H9 (cell line): ENCODE measurements at regions not wholly inside any gene's neighbourhood (a gene's known extent, or its start where the extent isn't known, plus 50 kb on each side); places are given as distances from the start of the nearest gene placed in this dataset.

Experiments
- DNase-seq: peaks from one replicate; pipeline ENCODE4 v3.0.0-alpha.2; 2017
- H2AFZ ChIP-seq: one replicate; pipeline ENCODE4 v1.6.1; 2013; ENCODE audit warnings: mild to moderate bottlenecking, low read length, control low read depth, moderate library complexity
- H2AK5ac ChIP-seq: 2 replicates; pipeline ENCODE4 v1.6.1; 2013; ENCODE audit warnings: low read length, control low read depth, mixed read lengths; ENCODE audit not compliant: insufficient read length
- H2BK120ac ChIP-seq: one replicate; pipeline ENCODE4 v1.6.1; 2013; ENCODE audit warnings: low read depth, mild to moderate bottlenecking, low read length, control low read depth, inconsistent platforms; ENCODE audit not compliant: poor library complexity, severe bottlenecking
- H2BK12ac ChIP-seq: 2 replicates; pipeline ENCODE4 v1.6.1; 2013; ENCODE audit warnings: low read length, control low read depth, mixed read lengths, low read depth; ENCODE audit not compliant: insufficient read length
- H2BK15ac ChIP-seq: 2 replicates; pipeline ENCODE4 v1.6.1; 2013; ENCODE audit warnings: low read depth, low read length, control low read depth
- H2BK20ac ChIP-seq: one replicate; pipeline ENCODE4 v1.6.1; 2013; ENCODE audit warnings: low read depth, mild to moderate bottlenecking, low read length, control low read depth, inconsistent platforms; ENCODE audit not compliant: poor library complexity, severe bottlenecking
- H2BK5ac ChIP-seq: 2 replicates; pipeline ENCODE4 v1.6.1; 2013; ENCODE audit warnings: low read length, control low read depth, mixed read lengths; ENCODE audit not compliant: insufficient read length
- H3K14ac ChIP-seq: 2 replicates; pipeline ENCODE4 v1.6.1; 2013; ENCODE audit warnings: low read length, control low read depth; ENCODE audit not compliant: insufficient read depth
- H3K18ac ChIP-seq: 2 replicates; pipeline ENCODE4 v1.6.1; 2013; ENCODE audit warnings: low read depth, mild to moderate bottlenecking, mixed read lengths, low read length, control low read depth; ENCODE audit not compliant: insufficient read length
- H3K23ac ChIP-seq: 2 replicates; pipeline ENCODE4 v1.6.1; 2013; ENCODE audit warnings: low read length, control low read depth, mixed read lengths, low read depth; ENCODE audit not compliant: insufficient read length
- H3K23me2 ChIP-seq: 2 replicates; pipeline ENCODE4 v1.6.1; 2013; ENCODE audit warnings: low read depth, mild to moderate bottlenecking, mixed read lengths, low read length, control low read depth; ENCODE audit not compliant: insufficient read length, poor library complexity, severe bottlenecking
- H3K27ac ChIP-seq: 2 replicates; pipeline ENCODE4 v1.5.1; 2013; ENCODE audit warnings: low read length, control low read depth, mixed read lengths, low read depth; ENCODE audit not compliant: insufficient read length
- H3K27me3 ChIP-seq: 2 replicates; pipeline ENCODE4 v1.6.1; 2013; ENCODE audit warnings: low read length, control low read depth, inconsistent platforms; ENCODE audit not compliant: insufficient read depth
- H3K4ac ChIP-seq: 2 replicates; pipeline ENCODE4 v1.6.1; 2013; ENCODE audit warnings: low read depth, mild to moderate bottlenecking, control low read depth, inconsistent platforms, low read length, moderate library complexity
- H3K4me1 ChIP-seq: 2 replicates; pipeline ENCODE4 v1.6.1; 2013; ENCODE audit warnings: low read length, control low read depth, inconsistent platforms; ENCODE audit not compliant: insufficient read depth
- H3K4me2 ChIP-seq: 2 replicates; pipeline ENCODE4 v1.6.1; 2013; ENCODE audit warnings: low read length, control low read depth, mixed read lengths; ENCODE audit not compliant: insufficient read length, insufficient read depth
- H3K56ac ChIP-seq: 2 replicates; pipeline ENCODE4 v1.6.1; 2013; ENCODE audit warnings: low read depth, mild to moderate bottlenecking, mixed read lengths, low read length, control low read depth; ENCODE audit not compliant: insufficient read length
- H3K79me1 ChIP-seq: 2 replicates; pipeline ENCODE4 v1.6.1; 2013; ENCODE audit warnings: low read depth, mild to moderate bottlenecking, moderate library complexity, low read length, control low read depth, inconsistent platforms; ENCODE audit not compliant: insufficient read depth, poor library complexity, severe bottlenecking
- H3K79me2 ChIP-seq: 2 replicates; pipeline ENCODE4 v1.6.1; 2013; ENCODE audit warnings: low read length, control low read depth, inconsistent platforms; ENCODE audit not compliant: insufficient read depth
- H3K9ac ChIP-seq: 2 replicates; pipeline ENCODE4 v1.6.1; 2013; ENCODE audit warnings: low read length, control low read depth, mixed read lengths; ENCODE audit not compliant: insufficient read length; ENCODE audit errors: extremely low read depth
- H3K9me3 ChIP-seq: one replicate; pipeline ENCODE4 v1.6.1; 2013; ENCODE audit warnings: low read depth, low read length, inconsistent platforms; ENCODE audit not compliant: control insufficient read depth
- H3T11ph ChIP-seq: one replicate; pipeline ENCODE4 v1.6.1; 2013; ENCODE audit warnings: mild to moderate bottlenecking, low read length, control low read depth, inconsistent platforms
- H4K20me1 ChIP-seq: one replicate; pipeline ENCODE4 v1.6.1; 2013; ENCODE audit not compliant: control insufficient read depth, insufficient read length, insufficient read depth
- H4K5ac ChIP-seq: 2 replicates; pipeline ENCODE4 v1.6.1; 2013; ENCODE audit warnings: low read depth, mild to moderate bottlenecking, mixed read lengths, low read length, control low read depth; ENCODE audit not compliant: insufficient read length
- H4K8ac ChIP-seq: replicated peaks from 2 replicates; pipeline ENCODE4 v1.6.1; 2013; ENCODE audit warnings: low read length, control low read depth, mixed read lengths, low read depth; ENCODE audit not compliant: insufficient read length
- H4K91ac ChIP-seq: 2 replicates; pipeline ENCODE4 v1.6.1; 2013; ENCODE audit warnings: low read depth, mild to moderate bottlenecking, moderate library complexity, mixed read lengths, low read length, control low read depth; ENCODE audit not compliant: insufficient read length
- H3K27ac Mint-ChIP-seq, 3 experiments: 2 replicates in 2 of 3; 3 replicates in 1 of 3; pipeline ENCODE4 v1.8.0; 2020 to 2021; ENCODE audit warnings: mixed read lengths in 3 of 3, mild to moderate bottlenecking in 1 of 3, moderate library complexity in 1 of 3
- H3K27me3 Mint-ChIP-seq: 2 replicates; pipeline ENCODE4 v1.8.0; 2021; ENCODE audit warnings: low read depth, mild to moderate bottlenecking, moderate library complexity, mixed read lengths
- H3K36me3 Mint-ChIP-seq, 3 experiments: 2 replicates in 2 of 3; 3 replicates in 1 of 3; pipeline ENCODE4 v1.8.0; 2020 to 2021; ENCODE audit warnings: low read depth in 3 of 3, mixed read lengths in 3 of 3; ENCODE audit not compliant: insufficient read depth in 1 of 3
- H3K4me1 Mint-ChIP-seq, 2 experiments: 2 replicates each; pipeline ENCODE4 v1.8.0; 2020; ENCODE audit warnings: mixed read lengths in 2 of 2
- H3K4me3 Mint-ChIP-seq, 2 experiments: 2 replicates in 1 of 2; 3 replicates in 1 of 2; pipeline ENCODE4 v1.8.0; 2020 to 2021; ENCODE audit warnings: mild to moderate bottlenecking in 2 of 2, mixed read lengths in 2 of 2, moderate library complexity in 1 of 2
- H3K9me3 Mint-ChIP-seq, 2 experiments: 2 replicates in 1 of 2; 3 replicates in 1 of 2; pipeline ENCODE4 v1.8.0; 2020; ENCODE audit warnings: mild to moderate bottlenecking in 2 of 2, mixed read lengths in 2 of 2, moderate library complexity in 1 of 2
- CTCF ChIP-seq: fragments of 200-600 bp; sonication (generic); conservative IDR thresholded peaks from 3 replicates; pipeline ENCODE4 v1.8.0; 2021; ENCODE audit warnings: antibody characterized with exemption, mild to moderate bottlenecking

DNA sequence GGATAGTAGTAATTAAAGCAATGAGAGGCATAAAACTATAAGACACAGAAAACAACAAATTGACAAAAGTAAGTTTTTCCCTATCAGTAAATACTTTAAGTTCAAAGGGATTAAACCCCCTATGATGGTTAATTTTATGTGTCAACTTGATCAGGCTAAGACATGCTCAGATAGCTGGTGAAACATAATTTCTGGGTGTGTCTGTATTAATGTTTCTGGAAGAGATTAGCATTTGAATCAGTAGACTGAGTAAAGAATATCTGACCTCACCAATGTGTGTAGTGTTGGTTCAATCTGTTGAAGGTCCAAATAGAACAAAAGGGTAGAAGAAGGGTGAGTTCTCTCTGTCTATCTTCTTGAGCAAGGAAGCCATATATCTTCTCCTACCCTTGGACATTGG, 283.3 kb upstream of the GRM7 start:
- Mint-ChIP-seq H3K27ac (no peak overlapping the region), H3K27me3 (no peaks in the 10 kb centered on the region), H3K36me3 (no peaks in the 10 kb centered on the region), H3K9me3 (peaks cover 0 to 1% of the 10 kb centered on the region in 2 experiments; a peak in 2 of 5 replicates), H3K4me1 (no peaks in the 10 kb centered on the region), H3K4me3 (no peak overlapping the region)
- Histone ChIP-seq H4K20me1 (no peaks in the 10 kb centered on the region), H3K27me3 (no peaks in the 10 kb centered on the region), H4K5ac (no peak overlapping the region), H3T11ph (no peak overlapping the region), H3K23me2 (no peaks in the 10 kb centered on the region), H2AK5ac (no peak overlapping the region), H3K23ac (no peak overlapping the region), H3K4me2 (no peak overlapping the region), H3K14ac (no peak overlapping the region), H3K79me1 (no peaks in the 10 kb centered on the region), H3K9me3 (no peaks in the 10 kb centered on the region), H3K9ac (no peak overlapping the region), H3K79me2 (no peaks in the 10 kb centered on the region), H3K56ac (no peak overlapping the region), H2BK15ac (no peak overlapping the region), H3K4me1 (no peaks in the 10 kb centered on the region), H3K27ac (no peak overlapping the region), H3K18ac (no peak overlapping the region), H4K91ac (no peak overlapping the region), H2BK5ac (no peak overlapping the region), H2AFZ (no peak overlapping the region), H2BK120ac (no peak overlapping the region), H2BK20ac (no peak overlapping the region), H2BK12ac (no peak overlapping the region), H4K8ac (no peak overlapping the region), H3K4ac (no peak overlapping the region)
- no peak for TF ChIP-seq CTCF
- DNase-seq = no peak
